ENCODE measurements at regions not wholly inside any gene's neighbourhood (a gene's known extent, or its start where the extent isn't known, plus 50 kb on each side); places are given as distances from the start of the nearest gene placed in this dataset.

DNA sequence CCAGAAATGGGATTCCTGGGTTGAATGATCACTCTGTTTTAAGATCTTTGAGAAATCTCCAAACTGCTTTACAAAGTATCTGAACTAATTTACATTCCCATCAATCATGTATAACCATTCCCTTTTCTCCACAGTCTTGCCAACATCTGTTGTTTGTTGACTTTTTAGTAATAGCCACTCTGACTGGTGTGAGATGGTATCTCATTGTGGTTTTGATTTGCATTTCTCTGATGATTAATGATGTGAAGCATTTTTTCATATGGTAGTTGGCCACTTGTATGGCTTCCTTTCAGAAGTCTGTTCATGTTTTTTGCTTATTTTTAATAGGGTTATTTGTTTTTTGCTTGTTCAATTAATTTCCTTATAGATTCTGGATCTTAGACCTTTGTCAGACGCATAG is 211.8 kb upstream of the AVPR1A start:
- TF ChIP-seq, protein P1, sequence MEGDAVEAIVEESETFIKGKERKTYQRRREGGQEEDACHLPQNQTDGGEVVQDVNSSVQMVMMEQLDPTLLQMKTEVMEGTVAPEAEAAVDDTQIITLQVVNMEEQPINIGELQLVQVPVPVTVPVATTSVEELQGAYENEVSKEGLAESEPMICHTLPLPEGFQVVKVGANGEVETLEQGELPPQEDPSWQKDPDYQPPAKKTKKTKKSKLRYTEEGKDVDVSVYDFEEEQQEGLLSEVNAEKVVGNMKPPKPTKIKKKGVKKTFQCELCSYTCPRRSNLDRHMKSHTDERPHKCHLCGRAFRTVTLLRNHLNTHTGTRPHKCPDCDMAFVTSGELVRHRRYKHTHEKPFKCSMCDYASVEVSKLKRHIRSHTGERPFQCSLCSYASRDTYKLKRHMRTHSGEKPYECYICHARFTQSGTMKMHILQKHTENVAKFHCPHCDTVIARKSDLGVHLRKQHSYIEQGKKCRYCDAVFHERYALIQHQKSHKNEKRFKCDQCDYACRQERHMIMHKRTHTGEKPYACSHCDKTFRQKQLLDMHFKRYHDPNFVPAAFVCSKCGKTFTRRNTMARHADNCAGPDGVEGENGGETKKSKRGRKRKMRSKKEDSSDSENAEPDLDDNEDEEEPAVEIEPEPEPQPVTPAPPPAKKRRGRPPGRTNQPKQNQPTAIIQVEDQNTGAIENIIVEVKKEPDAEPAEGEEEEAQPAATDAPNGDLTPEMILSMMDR (conservative IDR thresholded peaks at IDR 0.05; ENCODE audit: low read depth, low read length): no peak
- TF ChIP-seq CHD1 (IDR thresholded peaks at IDR 0.05; ENCODE audit: low read depth, low read length): no peak
